H1 (cell line): ENCODE measurements at regions not wholly inside any gene's neighbourhood (a gene's known extent, or its start where the extent isn't known, plus 50 kb on each side); places are given as distances from the start of the nearest gene placed in this dataset.

Experiments
- CEBPB ChIP-seq: IDR thresholded peaks from 2 replicates; pipeline ENCODE4 v1.6.1; 2012; ENCODE audit warnings: low read depth, low read length
- TF ChIP-seq, protein P1 (sequence below): fragments of 300-600 bp; sonication (generic); IDR thresholded peaks from 2 replicates; pipeline ENCODE4 v1.7.1; 2012; ENCODE audit warnings: low read length, moderate library complexity, mild to moderate bottlenecking, inconsistent platforms; ENCODE audit not compliant: insufficient replicate concordance
- TF ChIP-seq, protein P2 (sequence below): IDR thresholded peaks from 2 replicates; pipeline ENCODE4 v1.6.1; 2011; ENCODE audit warnings: low read length, improper control_type of control experiment

DNA sequence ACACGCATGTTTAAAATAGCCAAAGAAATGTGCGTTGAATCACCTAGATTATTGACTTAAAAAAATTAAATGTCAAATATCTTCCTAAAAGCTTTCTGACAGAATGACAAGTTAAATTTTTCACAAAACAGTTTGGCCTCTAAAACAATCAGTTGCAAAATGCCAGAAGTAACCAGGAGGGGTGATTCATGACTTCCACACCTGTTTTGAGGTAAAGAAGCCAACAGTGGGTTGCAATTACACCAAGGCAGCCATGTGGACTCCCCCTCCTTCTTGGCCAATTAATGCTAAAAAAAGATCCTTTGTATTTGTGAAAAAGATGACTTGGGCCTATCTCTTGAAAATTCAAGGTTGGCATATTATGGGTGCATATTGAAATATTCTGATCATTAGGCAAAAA lies 424.8 kb downstream of the CBLN4 start (continued):
- TF ChIP-seq, protein P1, sequence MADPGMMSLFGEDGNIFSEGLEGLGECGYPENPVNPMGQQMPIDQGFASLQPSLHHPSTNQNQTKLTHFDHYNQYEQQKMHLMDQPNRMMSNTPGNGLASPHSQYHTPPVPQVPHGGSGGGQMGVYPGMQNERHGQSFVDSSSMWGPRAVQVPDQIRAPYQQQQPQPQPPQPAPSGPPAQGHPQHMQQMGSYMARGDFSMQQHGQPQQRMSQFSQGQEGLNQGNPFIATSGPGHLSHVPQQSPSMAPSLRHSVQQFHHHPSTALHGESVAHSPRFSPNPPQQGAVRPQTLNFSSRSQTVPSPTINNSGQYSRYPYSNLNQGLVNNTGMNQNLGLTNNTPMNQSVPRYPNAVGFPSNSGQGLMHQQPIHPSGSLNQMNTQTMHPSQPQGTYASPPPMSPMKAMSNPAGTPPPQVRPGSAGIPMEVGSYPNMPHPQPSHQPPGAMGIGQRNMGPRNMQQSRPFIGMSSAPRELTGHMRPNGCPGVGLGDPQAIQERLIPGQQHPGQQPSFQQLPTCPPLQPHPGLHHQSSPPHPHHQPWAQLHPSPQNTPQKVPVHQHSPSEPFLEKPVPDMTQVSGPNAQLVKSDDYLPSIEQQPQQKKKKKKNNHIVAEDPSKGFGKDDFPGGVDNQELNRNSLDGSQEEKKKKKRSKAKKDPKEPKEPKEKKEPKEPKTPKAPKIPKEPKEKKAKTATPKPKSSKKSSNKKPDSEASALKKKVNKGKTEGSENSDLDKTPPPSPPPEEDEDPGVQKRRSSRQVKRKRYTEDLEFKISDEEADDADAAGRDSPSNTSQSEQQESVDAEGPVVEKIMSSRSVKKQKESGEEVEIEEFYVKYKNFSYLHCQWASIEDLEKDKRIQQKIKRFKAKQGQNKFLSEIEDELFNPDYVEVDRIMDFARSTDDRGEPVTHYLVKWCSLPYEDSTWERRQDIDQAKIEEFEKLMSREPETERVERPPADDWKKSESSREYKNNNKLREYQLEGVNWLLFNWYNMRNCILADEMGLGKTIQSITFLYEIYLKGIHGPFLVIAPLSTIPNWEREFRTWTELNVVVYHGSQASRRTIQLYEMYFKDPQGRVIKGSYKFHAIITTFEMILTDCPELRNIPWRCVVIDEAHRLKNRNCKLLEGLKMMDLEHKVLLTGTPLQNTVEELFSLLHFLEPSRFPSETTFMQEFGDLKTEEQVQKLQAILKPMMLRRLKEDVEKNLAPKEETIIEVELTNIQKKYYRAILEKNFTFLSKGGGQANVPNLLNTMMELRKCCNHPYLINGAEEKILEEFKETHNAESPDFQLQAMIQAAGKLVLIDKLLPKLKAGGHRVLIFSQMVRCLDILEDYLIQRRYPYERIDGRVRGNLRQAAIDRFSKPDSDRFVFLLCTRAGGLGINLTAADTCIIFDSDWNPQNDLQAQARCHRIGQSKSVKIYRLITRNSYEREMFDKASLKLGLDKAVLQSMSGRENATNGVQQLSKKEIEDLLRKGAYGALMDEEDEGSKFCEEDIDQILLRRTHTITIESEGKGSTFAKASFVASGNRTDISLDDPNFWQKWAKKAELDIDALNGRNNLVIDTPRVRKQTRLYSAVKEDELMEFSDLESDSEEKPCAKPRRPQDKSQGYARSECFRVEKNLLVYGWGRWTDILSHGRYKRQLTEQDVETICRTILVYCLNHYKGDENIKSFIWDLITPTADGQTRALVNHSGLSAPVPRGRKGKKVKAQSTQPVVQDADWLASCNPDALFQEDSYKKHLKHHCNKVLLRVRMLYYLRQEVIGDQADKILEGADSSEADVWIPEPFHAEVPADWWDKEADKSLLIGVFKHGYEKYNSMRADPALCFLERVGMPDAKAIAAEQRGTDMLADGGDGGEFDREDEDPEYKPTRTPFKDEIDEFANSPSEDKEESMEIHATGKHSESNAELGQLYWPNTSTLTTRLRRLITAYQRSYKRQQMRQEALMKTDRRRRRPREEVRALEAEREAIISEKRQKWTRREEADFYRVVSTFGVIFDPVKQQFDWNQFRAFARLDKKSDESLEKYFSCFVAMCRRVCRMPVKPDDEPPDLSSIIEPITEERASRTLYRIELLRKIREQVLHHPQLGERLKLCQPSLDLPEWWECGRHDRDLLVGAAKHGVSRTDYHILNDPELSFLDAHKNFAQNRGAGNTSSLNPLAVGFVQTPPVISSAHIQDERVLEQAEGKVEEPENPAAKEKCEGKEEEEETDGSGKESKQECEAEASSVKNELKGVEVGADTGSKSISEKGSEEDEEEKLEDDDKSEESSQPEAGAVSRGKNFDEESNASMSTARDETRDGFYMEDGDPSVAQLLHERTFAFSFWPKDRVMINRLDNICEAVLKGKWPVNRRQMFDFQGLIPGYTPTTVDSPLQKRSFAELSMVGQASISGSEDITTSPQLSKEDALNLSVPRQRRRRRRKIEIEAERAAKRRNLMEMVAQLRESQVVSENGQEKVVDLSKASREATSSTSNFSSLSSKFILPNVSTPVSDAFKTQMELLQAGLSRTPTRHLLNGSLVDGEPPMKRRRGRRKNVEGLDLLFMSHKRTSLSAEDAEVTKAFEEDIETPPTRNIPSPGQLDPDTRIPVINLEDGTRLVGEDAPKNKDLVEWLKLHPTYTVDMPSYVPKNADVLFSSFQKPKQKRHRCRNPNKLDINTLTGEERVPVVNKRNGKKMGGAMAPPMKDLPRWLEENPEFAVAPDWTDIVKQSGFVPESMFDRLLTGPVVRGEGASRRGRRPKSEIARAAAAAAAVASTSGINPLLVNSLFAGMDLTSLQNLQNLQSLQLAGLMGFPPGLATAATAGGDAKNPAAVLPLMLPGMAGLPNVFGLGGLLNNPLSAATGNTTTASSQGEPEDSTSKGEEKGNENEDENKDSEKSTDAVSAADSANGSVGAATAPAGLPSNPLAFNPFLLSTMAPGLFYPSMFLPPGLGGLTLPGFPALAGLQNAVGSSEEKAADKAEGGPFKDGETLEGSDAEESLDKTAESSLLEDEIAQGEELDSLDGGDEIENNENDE: no peak
- TF ChIP-seq, protein P2, sequence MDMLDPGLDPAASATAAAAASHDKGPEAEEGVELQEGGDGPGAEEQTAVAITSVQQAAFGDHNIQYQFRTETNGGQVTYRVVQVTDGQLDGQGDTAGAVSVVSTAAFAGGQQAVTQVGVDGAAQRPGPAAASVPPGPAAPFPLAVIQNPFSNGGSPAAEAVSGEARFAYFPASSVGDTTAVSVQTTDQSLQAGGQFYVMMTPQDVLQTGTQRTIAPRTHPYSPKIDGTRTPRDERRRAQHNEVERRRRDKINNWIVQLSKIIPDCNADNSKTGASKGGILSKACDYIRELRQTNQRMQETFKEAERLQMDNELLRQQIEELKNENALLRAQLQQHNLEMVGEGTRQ: no peak
- TF ChIP-seq CEBPB: no peak
